ENCODE measurements at regions not wholly inside any gene's neighbourhood (a gene's known extent, or its start where the extent isn't known, plus 50 kb on each side); places are given as distances from the start of the nearest gene placed in this dataset.

- H3K36me3 Mint-ChIP-seq (ENCODE audit: insufficient read depth in 1 of 3, low read depth in 3 of 3), result peaks cover 13 to 68% (median 64%) of the 10 kb centered on the region in 3 experiments
- Histone ChIP-seq H3K79me2 (ENCODE audit: insufficient read depth, low read length) (no peaks in the 10 kb centered on the region), H2BK20ac (ENCODE audit: low read depth, low read length, poor library complexity, severe bottlenecking) (no peak overlapping the region), H4K91ac (ENCODE audit: insufficient read length, low read depth, low read length) (no peak overlapping the region), H4K20me1 (ENCODE audit: control insufficient read depth, insufficient read depth, insufficient read length) (no peaks in the 10 kb centered on the region), H3K27ac (ENCODE audit: insufficient read length, low read depth, low read length) (no peak overlapping the region), H2BK12ac (ENCODE audit: insufficient read length, low read depth, low read length) (no peak overlapping the region), H4K5ac (ENCODE audit: insufficient read length, low read depth, low read length) (no peak overlapping the region), H3K56ac (ENCODE audit: insufficient read length, low read depth, low read length) (no peak overlapping the region), H3K4me2 (ENCODE audit: insufficient read depth, insufficient read length, low read length) (no peak overlapping the region), H3K14ac (ENCODE audit: insufficient read depth, low read length) (no peak overlapping the region), H3K9ac (ENCODE audit: extremely low read depth, insufficient read length, low read length) (no peak overlapping the region), H3K79me1 (ENCODE audit: insufficient read depth, low read depth, low read length, poor library complexity, severe bottlenecking) (no peaks in the 10 kb centered on the region), H2BK120ac (ENCODE audit: low read depth, low read length, poor library complexity, severe bottlenecking) (no peak overlapping the region), H3K4me1 (ENCODE audit: insufficient read depth, low read length) (no peaks in the 10 kb centered on the region), H2BK5ac (ENCODE audit: insufficient read length, low read length) (no peak overlapping the region), H2BK15ac (ENCODE audit: low read depth, low read length) (no peak overlapping the region), H3K23ac (ENCODE audit: insufficient read length, low read depth, low read length) (no peak overlapping the region), H4K8ac (replicated peaks; ENCODE audit: insufficient read length, low read depth, low read length) (no peak overlapping the region), H3T11ph (ENCODE audit: low read length) (no peak overlapping the region), H3K4ac (ENCODE audit: low read depth, low read length) (no peak overlapping the region), H2AFZ (ENCODE audit: low read length) (no peak overlapping the region), H2AK5ac (ENCODE audit: insufficient read length, low read length) (no peak overlapping the region), H3K23me2 (ENCODE audit: insufficient read length, low read depth, low read length, poor library complexity, severe bottlenecking) (no peaks in the 10 kb centered on the region), H3K18ac (ENCODE audit: insufficient read length, low read depth, low read length) (no peak overlapping the region), H3K27me3 (ENCODE audit: insufficient read depth, low read length) (no peaks in the 10 kb centered on the region), H3K9me3 (ENCODE audit: control insufficient read depth, low read depth, low read length) (no peaks in the 10 kb centered on the region)
- TF ChIP-seq CTCF (conservative IDR thresholded peaks at IDR 0.05), result no peak
- no peaks in the 10 kb centered on the region; the same call in 1 of the 2 replicates for H3K27me3 Mint-ChIP-seq (ENCODE audit: low read depth)
- peak overlapping the region in 2 of 3 experiments; percentile 55 to 76; a peak in 4 of 7 replicates for H3K27ac Mint-ChIP-seq
- H3K4me1 Mint-ChIP-seq, result no peaks in the 10 kb centered on the region; a peak in 1 of 4 replicates
- WGBS (ENCODE audit: extremely low coverage, insufficient read length, low lambda C conversion rate), result no CpG with 5 or more reads among the region's 27 CpGs
- no peak overlapping the region for H3K4me3 Mint-ChIP-seq
- H3K9me3 Mint-ChIP-seq, result peaks cover 0 to 2% of the 10 kb centered on the region in 2 experiments; a peak in 2 of 5 replicates
- no peak for DNase-seq
Measured at GRCh38 chr19:5219551-5220304, 120.9 kb downstream of the PTPRS start.
